Choroid plexus epithelial cell (primary cell): ENCODE measurements at regions not wholly inside any gene's neighbourhood (a gene's known extent, or its start where the extent isn't known, plus 50 kb on each side); places are given as distances from the start of the nearest gene placed in this dataset.

Experiments used
- DNase-seq: peaks from one replicate; pipeline ENCODE4 v3.0.0-alpha.2; 2010; ENCODE audit warnings: low read depth
- H3K4me3 ChIP-seq: 2 replicates; pipeline ENCODE4 v1.5.1; 2011; ENCODE audit warnings: low read depth, mild to moderate bottlenecking, control low read depth, low read length, moderate library complexity
- CTCF ChIP-seq: conservative IDR thresholded peaks from 2 replicates; pipeline ENCODE4 v1.5.1; 2011; ENCODE audit warnings: low read depth, mild to moderate bottlenecking, control low read depth, inconsistent platforms, low read length, moderate library complexity

- DNase-seq = no peak
- no peak for TF ChIP-seq CTCF
Observed at GRCh38 chr13:80113714-80114454, 227.0 kb downstream of the SPRY2 start.

GRCh38 chr13:80109303-80109702, 231.6 kb downstream of the SPRY2 start:
- TF ChIP-seq CTCF = no peak
- no peak overlapping the region for H3K4me3 ChIP-seq
- DNase-seq = no peak

More at GRCh38 chr13:80113714-80114454, 227.0 kb downstream of the SPRY2 start:
- no peak overlapping the region for H3K4me3 ChIP-seq

- no peak for TF ChIP-seq CTCF
- DNase-seq = no peak
- no peak overlapping the region for H3K4me3 ChIP-seq
Observed at GRCh38 chr13:80105350-80105749, 235.6 kb downstream of the SPRY2 start.

GRCh38 chr13:80101040-80101439, 239.9 kb downstream of the SPRY2 start:
- no peak overlapping the region for H3K4me3 ChIP-seq
- peak; percentile 8 for DNase-seq
- no peak for TF ChIP-seq CTCF

GRCh38 chr13:80100636-80101035, 240.3 kb downstream of the SPRY2 start:
- TF ChIP-seq CTCF = no peak
- DNase-seq = peak; percentile 57
- H3K4me3 ChIP-seq = no peak overlapping the region

GRCh38 chr13:80097561-80097960, 243.4 kb downstream of the SPRY2 start:
- TF ChIP-seq CTCF = no peak
- DNase-seq = no peak
- no peak overlapping the region for H3K4me3 ChIP-seq

GRCh38 chr13:80096383-80096782, 244.5 kb downstream of the SPRY2 start:
- DNase-seq = no peak
- no peak overlapping the region for H3K4me3 ChIP-seq
- TF ChIP-seq CTCF = no peak
